ENCODE measurements at regions not wholly inside any gene's neighbourhood (a gene's known extent, or its start where the extent isn't known, plus 50 kb on each side); places are given as distances from the start of the nearest gene placed in this dataset.

DNA sequence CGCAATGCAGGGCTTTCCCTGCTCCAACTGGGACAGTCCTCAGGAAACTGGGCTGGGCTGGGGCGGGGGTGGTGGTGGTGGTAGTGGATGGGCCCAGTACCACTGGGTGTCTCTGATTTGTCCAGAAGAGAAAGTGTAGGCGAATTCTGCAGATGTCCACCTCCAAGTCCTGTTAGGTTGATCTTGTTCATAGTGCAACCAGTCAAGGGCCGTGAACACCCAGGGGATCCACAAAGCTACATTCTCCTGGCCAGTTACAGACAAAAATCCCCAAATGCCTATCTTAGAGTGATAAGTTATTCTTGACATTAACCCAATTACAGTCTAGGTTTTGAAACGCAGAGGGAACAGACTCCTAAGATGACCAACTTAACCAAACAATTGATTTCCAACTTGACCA is 97.5 kb upstream of the SHB start:
- no peaks in the 10 kb centered on the region for H3K4me1 ChIP-seq (ENCODE audit: low read length)
- no peaks in the 10 kb centered on the region for H3K9me3 ChIP-seq (replicated peaks; ENCODE audit: insufficient read depth, low read length)
- H3K9ac ChIP-seq (ENCODE audit: low read length): no peak overlapping the region
- H3K4me3 ChIP-seq (ENCODE audit: low read length): no peak overlapping the region
- H3K4me2 ChIP-seq (ENCODE audit: low read depth, low read length): no peak overlapping the region
- no peak overlapping the region for H3K27ac ChIP-seq (ENCODE audit: low read length)
- DNase-seq: no peak
- TF ChIP-seq EZH2phosphoT487 (IDR thresholded peaks at IDR 0.05; ENCODE audit: low read length) (no peak), EZH2 (optimal IDR thresholded peaks at IDR 0.05; ENCODE audit: low read depth, low read length) (no peak)
- TF ChIP-seq, protein P1, sequence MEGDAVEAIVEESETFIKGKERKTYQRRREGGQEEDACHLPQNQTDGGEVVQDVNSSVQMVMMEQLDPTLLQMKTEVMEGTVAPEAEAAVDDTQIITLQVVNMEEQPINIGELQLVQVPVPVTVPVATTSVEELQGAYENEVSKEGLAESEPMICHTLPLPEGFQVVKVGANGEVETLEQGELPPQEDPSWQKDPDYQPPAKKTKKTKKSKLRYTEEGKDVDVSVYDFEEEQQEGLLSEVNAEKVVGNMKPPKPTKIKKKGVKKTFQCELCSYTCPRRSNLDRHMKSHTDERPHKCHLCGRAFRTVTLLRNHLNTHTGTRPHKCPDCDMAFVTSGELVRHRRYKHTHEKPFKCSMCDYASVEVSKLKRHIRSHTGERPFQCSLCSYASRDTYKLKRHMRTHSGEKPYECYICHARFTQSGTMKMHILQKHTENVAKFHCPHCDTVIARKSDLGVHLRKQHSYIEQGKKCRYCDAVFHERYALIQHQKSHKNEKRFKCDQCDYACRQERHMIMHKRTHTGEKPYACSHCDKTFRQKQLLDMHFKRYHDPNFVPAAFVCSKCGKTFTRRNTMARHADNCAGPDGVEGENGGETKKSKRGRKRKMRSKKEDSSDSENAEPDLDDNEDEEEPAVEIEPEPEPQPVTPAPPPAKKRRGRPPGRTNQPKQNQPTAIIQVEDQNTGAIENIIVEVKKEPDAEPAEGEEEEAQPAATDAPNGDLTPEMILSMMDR (IDR thresholded peaks at IDR 0.05; ENCODE audit: low read length): no peak
- H3K36me3 ChIP-seq (replicated peaks; ENCODE audit: insufficient read depth, low read length): no peaks in the 10 kb centered on the region
- H2AFZ ChIP-seq (ENCODE audit: low read length): no peak overlapping the region
- no peaks in the 10 kb centered on the region for H3K27me3 ChIP-seq (replicated peaks; ENCODE audit: insufficient read depth, low read length)
- H3F3A ChIP-seq (ENCODE audit: insufficient read depth, low read length): no peaks in the 10 kb centered on the region
- H3K79me2 ChIP-seq (ENCODE audit: low read length): no peaks in the 10 kb centered on the region
- H3K9me2 ChIP-seq (replicated peaks; ENCODE audit: insufficient read depth, low read length): no peaks in the 10 kb centered on the region
- H4K20me1 ChIP-seq (ENCODE audit: insufficient read depth, low read length): no peaks in the 10 kb centered on the region

DNA sequence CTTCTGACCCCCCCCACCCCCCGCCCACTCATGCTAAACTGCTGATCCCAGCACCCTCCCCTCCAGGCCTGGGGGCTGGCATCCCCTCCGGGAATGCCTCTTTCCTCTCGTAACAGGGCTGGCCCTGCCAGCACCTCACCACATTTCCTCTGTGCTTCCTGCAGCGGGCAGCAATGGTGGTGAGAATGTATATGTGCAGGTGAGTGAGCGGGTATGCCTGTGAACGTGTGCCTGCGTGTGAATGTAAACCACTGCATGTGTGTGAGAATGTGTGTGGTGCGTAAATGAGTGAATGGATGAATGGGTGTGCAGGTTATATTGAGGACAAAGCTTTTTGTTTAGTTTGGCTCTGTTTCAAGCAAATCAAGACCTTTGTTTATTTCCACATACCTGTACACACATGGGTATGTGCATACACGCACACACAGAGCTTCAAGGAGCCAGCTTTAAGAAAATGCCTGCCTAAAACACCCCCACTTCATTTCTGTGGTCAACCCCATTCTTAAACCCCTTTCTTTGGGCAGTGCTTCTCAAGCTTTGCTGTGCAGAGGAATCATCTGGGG is 95.7 kb upstream of the SHB start:
- no peak overlapping the region for H3K27ac ChIP-seq (ENCODE audit: low read length)
- no peaks in the 10 kb centered on the region for H4K20me1 ChIP-seq (ENCODE audit: insufficient read depth, low read length)
- no peak overlapping the region for H3K4me3 ChIP-seq (ENCODE audit: low read length)
- no peak overlapping the region for H3K4me2 ChIP-seq (ENCODE audit: low read depth, low read length)
- H3K36me3 ChIP-seq (replicated peaks; ENCODE audit: insufficient read depth, low read length): no peaks in the 10 kb centered on the region
- no peak overlapping the region for H2AFZ ChIP-seq (ENCODE audit: low read length)
- H3K9me3 ChIP-seq (replicated peaks; ENCODE audit: insufficient read depth, low read length): no peaks in the 10 kb centered on the region
- H3K9ac ChIP-seq (ENCODE audit: low read length): no peak overlapping the region
- TF ChIP-seq, protein P1 (IDR thresholded peaks at IDR 0.05; ENCODE audit: low read length): no peak
- TF ChIP-seq EZH2 (optimal IDR thresholded peaks at IDR 0.05; ENCODE audit: low read depth, low read length): no peak
- no peak for TF ChIP-seq EZH2phosphoT487 (IDR thresholded peaks at IDR 0.05; ENCODE audit: low read length)
- no peaks in the 10 kb centered on the region for H3K79me2 ChIP-seq (ENCODE audit: low read length)
- no peaks in the 10 kb centered on the region for H3K27me3 ChIP-seq (replicated peaks; ENCODE audit: insufficient read depth, low read length)
- no peaks in the 10 kb centered on the region for H3K4me1 ChIP-seq (ENCODE audit: low read length)
- no peaks in the 10 kb centered on the region for H3F3A ChIP-seq (ENCODE audit: insufficient read depth, low read length)
- DNase-seq: no peak
- no peaks in the 10 kb centered on the region for H3K9me2 ChIP-seq (replicated peaks; ENCODE audit: insufficient read depth, low read length)

DNA sequence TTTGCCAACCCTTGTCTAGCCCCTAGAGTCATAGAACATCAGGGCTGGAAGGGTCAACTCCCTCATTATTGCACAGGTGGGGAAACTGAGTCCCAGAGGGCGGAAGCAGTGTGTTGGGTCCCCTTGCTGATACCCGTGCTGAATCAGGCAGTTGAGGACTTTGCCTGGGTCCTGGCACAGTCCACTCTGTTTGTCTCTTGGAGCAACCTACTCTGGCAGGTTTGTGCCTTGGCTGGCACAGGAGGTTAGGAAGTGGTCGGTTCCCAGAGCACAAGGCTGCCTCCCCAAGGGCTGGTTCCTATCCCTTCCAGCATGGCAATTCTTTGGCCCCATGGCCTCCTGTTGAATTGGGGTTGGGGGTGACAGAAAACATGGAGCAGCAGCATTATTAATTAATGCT is 94.5 kb upstream of the SHB start:
- Histone ChIP-seq H3K4me3 (ENCODE audit: low read length) (no peak overlapping the region), H3K4me1 (ENCODE audit: low read length) (no peaks in the 10 kb centered on the region), H3K4me2 (ENCODE audit: low read depth, low read length) (no peak overlapping the region), H2AFZ (ENCODE audit: low read length) (no peak overlapping the region), H3F3A (ENCODE audit: insufficient read depth, low read length) (no peaks in the 10 kb centered on the region), H3K9me3 (replicated peaks; ENCODE audit: insufficient read depth, low read length) (no peaks in the 10 kb centered on the region), H3K36me3 (replicated peaks; ENCODE audit: insufficient read depth, low read length) (no peaks in the 10 kb centered on the region), H3K79me2 (ENCODE audit: low read length) (no peaks in the 10 kb centered on the region), H3K9ac (ENCODE audit: low read length) (no peak overlapping the region), H3K9me2 (replicated peaks; ENCODE audit: insufficient read depth, low read length) (no peaks in the 10 kb centered on the region), H3K27ac (ENCODE audit: low read length) (no peak overlapping the region), H4K20me1 (ENCODE audit: insufficient read depth, low read length) (no peaks in the 10 kb centered on the region), H3K27me3 (replicated peaks; ENCODE audit: insufficient read depth, low read length) (no peaks in the 10 kb centered on the region)
- no peak for DNase-seq
- TF ChIP-seq, protein P1 (IDR thresholded peaks at IDR 0.05; ENCODE audit: low read length): no peak
- TF ChIP-seq EZH2 (optimal IDR thresholded peaks at IDR 0.05; ENCODE audit: low read depth, low read length) (no peak), EZH2phosphoT487 (IDR thresholded peaks at IDR 0.05; ENCODE audit: low read length) (no peak)

Measured in MM.1S (cell line).